Central memory CD4-positive, alpha-beta T cell (primary cell): ENCODE measurements at regions not wholly inside any gene's neighbourhood (a gene's known extent, or its start where the extent isn't known, plus 50 kb on each side); places are given as distances from the start of the nearest gene placed in this dataset.
"Not testable (repeated sequence)": the region's sequence is repeated elsewhere in the genome, so short reads cannot be mapped to it uniquely, and the experiment has no call there.

Source experiments
- DNase-seq: peaks from one replicate; pipeline ENCODE4 v3.0.0; 2022

GRCh38 chr14:36465178-36465577, 54.9 kb downstream of the NKX2-1 start:
- no peak for DNase-seq

DNA sequence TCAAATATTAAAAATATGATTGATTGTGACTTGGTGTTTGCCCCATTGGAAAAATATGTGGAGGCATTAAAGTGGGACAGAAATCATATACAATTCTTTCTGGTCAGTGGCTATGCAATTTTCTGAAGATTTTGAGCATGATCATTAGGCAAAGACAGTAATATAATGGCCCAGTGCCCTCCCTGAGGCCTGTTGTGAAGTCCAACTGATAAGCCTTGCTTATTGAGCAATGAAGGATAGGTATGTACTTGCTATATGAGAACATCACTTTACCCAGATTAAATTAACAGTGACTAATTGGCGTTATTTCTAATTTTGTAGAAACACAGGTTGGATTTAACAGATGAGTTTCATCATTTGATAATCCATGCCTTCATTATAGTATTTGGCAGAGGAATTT, 57.1 kb downstream of the NKX2-1 start:
- no peak for DNase-seq

DNA sequence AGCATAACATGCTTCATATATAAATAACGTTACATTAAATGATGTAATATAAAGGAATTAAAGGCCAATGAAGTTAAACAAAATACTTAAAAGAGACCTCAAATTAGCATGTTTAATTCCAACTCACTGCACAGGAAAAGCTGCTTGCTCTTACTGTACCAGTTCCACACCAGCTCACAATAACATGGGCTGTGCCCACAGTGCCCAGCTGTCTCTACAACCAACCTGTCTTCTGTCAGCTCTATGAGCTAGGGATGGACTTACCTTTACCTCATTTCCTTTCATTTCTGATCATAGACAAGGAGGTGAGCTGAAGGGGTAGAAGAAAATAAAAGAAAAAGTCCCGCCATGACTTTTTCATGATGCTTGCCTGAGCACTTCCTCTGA, 64.8 kb downstream of the NKX2-1 start:
- no peak for DNase-seq

DNA sequence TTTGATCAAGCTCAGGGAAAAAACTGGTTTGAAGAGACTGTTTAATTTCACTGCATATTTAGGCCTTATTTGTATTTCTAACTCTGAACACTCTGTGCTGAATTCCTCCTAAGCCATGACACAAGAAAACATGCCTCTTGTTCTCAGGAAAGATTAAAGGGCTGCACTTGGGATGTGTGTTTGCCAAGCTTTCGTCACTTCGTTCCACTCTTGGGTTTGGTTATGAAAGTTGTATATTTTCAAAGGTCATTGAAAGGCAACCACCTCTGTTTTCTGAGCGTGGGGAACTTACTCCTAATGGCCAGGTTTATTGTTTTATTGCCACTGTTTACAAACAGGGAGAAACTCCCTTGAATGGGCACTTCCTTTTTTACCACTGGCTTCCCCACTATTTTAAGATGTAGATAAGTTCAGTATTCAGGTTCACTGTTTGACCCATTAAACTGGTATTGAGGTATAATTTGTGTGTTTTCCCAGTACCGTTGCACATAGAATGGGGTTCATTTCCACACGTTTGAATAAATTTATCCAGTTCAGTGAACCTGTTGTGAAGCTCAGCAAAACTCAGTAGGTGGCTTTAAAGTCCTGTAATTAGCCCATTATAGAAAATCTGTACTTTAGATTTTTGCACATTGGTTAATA, 65.3 kb downstream of the NKX2-1 start:
- no peak for DNase-seq

DNA sequence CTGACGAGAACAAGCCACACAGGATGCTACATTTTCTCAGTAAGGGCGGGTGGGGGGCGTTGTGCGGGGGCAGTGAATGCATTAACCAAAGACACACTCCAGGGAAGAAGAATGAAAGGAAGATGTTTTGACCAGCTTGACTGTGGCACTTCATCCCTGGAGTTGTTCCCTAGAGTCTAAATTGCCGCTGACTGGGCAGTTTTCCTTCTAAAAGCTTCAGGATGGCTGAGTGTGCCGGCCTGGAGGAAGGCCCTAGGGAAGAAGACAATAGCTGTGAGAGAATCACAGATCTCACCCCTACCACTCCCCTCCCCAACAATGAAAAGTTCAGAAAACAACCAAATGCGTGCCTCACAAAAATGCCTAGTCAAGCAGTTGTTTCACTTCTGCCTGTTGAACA, 67.2 kb downstream of the NKX2-1 start:
- DNase-seq, result no peak

DNA sequence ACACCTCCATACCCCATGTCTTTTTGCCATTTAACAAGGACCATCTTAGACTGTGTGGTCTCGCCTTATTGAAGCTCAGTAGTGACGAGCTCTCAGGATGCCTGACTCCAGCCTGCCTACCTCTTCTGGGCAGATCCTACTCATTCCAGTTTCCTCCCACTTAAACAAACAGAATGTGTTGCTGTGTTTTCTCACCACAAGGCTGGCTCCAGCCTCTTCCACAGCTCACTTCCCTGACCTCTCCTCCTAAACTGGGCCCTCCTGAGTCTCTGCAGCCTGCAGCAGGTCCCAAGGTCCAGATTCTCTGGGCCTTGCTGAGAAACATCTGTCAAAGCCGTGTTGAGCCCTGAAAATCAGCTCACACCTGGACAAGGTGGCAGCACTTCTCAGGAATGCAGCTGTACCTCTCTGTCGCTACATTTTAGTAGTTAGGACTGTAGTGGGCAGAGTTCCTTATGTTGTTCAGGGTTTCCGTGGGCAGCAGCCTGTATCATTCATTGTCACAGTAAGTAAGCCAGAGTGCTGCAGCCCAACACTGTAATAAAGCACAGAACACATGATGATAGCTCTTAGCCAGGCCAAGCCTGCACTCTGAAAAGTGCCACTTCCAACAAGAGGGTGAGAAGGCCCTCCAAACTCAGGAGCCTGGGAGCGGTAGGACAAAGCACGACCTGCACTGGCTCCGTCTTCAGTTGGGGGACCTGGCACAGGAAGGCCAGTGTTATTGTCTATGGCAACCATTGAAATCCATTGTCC, 68.5 kb downstream of the NKX2-1 start:
- DNase-seq, result no peak

DNA sequence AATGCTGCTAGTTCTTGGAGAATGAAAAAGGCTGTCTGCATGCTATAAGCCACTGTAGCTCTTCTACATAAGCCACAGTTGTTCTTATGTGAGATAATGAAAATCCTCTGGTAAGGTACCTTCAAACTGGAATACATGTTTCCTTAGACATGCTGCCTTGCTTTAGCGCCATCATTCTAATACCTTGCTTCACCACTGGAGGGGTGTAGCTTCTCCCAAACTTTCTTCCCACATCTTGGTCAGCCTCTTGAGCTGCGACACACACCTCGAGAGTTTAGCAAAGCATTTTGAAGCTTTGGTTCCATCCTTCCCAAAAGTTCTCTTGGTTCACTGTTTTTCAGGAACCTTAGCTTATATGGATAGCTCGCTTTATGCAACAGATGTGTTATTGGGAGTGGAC, 69.5 kb downstream of the NKX2-1 start:
- DNase-seq, result no peak

DNA sequence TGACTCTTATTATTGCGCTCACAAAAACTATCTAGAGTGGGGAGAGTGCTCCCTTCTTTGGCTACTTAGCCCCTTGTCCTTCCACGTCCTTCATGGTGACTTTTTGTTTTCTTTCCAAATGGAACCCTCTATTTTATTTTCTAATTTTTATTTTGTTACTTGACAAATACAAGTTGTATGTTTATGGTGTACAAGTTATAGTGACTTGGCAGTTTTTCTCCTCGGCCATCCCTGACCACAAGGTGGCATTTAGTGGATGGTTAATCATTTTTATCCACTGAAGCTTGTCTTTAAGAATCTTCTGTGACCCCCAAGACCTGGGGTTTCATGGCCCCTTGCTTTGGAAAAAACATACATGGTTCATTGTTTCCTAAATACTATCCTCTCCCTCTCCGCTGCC, 70.1 kb downstream of the NKX2-1 start:
- DNase-seq, result no peak

DNA sequence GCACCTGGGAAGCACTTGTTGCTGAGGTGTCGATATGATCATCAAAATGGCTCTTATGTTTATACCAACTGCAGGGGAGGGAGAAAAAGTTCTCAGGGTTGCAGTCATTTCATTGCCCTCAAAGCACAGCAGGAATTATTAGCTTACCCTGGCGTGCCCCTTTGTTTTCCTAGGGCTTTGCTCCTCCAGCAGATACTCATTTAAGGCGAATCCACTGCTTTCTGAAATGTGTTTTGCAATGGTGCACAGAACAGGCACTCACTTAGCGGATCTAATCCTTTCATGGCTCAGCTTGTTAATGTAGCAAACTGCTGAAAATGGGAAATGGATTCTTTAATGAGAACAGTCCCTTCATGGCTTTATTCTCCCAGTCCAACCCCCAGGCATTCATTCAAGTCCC, 76.7 kb downstream of the NKX2-1 start:
- DNase-seq, result no peak

DNA sequence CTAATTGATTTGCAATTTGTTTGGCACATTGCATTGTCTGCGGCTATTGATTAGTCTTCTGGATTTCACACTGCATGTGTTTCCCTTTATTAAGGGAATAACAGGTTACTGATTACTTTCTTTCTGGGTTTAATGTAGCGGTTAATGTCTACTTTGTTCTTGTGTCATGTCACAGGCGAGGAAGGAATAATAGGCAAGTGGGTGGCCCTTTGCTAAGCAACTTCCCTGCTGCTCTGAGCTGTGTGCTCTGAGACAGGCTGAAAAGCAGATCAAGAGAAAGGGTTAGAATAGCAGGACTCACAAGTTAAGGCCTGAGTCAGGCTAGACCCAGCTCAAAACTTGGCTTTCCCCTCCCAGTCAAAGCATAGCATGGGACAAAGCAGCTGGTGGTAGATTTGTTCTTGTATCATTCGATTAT, 77.2 kb downstream of the NKX2-1 start:
- DNase-seq, result no peak

DNA sequence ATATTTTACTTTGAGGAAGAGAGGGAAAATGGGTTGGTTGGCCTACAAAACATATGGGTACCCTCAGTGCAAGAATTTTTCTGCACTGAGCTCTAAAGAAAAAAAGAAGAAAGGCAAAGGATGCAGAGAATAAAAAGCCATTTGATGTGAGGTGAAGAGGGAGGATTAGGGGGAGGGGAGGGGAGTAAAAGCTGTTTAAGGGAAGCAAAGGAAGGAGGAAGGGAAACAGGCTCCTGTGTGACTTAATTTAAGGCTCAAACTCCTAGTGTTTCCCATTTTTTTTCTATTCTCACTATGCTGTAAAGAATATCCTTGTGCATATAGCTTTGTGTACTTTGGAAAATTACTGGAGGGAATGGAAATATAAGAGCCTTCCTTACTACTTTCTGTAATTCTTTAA, 78.7 kb downstream of the NKX2-1 start:
- no peak for DNase-seq

DNA sequence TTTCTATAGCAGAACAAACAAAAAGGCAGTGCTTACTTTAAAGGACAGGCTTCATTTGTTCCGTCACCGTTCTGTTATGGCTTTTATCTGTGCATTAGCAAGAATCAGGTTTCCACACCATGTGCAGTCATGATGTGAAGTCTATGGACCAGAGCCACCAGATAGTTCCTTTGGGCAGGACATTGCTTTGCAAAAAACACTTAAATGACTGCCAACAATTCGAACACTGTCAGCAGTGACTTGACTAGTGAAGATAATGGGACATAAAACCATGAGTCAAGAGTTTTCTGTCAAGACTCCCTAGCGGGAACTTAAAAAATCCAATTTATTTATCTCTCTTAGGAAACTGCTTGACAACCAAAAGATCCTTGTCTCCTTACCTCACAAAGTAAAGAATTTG, 80.3 kb downstream of the NKX2-1 start:
- no peak for DNase-seq

DNA sequence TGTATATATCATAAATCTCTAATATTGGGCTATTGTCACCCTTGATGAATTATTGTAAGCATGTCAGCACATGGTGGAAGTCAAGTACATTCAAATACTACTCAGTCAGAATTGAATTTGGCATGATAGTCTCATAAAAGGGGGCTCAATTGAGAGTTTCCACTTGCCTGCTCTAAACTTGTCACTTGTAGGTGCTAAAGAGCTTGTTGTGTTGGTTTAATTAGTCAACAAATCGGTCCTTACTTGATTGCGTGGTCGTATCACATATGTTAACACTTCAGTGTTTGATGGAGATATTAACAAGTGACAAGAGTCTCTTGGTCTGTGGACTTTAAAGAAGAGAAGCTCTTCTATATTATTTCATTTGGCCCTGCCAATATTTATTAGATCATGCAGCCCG, 81.1 kb downstream of the NKX2-1 start:
- no peak for DNase-seq

GRCh38 chr14:36430662-36431084, 89.4 kb downstream of the NKX2-1 start:
- no peak for DNase-seq

DNA sequence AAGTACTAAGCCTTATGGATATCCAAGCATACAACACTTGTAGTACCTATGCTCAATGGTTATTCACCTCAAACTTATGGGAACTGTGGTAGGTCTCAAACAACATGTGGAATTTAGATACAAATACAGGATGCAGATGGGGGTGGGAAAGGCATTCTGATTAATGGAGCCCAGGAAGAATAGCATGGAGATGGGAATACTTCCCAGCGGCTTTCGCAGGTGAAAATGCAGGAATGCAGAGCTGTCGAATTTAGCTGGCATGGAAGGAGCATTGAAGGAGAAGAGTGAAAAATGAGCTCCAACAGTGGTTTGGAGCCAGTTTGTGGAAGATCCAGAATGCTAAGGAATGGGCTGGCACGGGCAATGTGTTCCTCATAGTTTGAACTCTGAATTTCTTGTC, 89.9 kb downstream of the NKX2-1 start:
- no peak for DNase-seq

DNA sequence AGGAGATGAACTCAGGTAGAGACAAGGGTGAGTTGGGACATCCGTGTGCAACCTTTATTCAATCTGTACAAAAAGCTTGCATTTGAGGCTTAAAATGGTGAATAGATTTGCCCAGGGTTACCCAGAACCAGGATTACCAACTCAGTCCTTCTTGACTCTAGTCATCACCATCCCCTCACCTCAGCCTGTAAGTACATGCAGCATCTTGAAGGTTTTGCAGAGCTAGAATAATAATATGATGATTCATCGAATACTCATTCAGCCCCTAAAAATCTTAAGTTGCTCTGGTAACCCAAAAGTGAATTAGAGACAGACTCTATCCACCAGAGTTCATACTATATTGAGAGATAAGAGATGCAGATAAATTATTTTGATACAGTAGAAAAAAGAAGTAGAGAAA, 90.3 kb downstream of the NKX2-1 start:
- DNase-seq, result no peak

- no peak for DNase-seq
These were observed 91.7 kb downstream of the NKX2-1 start for GRCh38 chr14:36428350-36428749.

GRCh38 chr14:36426836-36427235, 93.2 kb downstream of the NKX2-1 start:
- DNase-seq, result no peak

- no peak for DNase-seq
These were observed 93.9 kb downstream of the NKX2-1 start for GRCh38 chr14:36426113-36426512.

- DNase-seq, result no peak
These were observed 95.4 kb downstream of the NKX2-1 start for GRCh38 chr14:36424478-36425102.

DNA sequence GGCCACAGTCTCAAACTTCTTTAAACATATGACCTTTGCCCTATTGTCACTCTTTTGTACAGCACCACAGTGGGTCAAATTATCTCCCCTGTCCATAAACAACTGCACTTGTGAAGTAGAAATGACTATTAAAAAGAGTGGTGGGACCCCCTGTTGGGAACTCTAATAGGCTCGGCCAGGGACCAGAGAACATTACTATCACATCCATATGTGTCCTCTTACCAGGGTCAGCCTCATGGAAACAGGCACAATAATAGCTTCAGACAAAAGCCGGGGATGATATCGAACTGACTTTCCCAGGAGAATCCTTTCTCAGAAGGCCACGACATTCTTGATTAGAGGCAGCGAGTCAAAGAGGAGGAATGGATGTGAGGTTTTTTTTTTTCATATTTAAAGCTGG, 96.6 kb downstream of the NKX2-1 start:
- DNase-seq, result no peak

GRCh38 chr14:36420149-36420687, 99.8 kb upstream of the MBIP start:
- DNase-seq, result no peak

DNA sequence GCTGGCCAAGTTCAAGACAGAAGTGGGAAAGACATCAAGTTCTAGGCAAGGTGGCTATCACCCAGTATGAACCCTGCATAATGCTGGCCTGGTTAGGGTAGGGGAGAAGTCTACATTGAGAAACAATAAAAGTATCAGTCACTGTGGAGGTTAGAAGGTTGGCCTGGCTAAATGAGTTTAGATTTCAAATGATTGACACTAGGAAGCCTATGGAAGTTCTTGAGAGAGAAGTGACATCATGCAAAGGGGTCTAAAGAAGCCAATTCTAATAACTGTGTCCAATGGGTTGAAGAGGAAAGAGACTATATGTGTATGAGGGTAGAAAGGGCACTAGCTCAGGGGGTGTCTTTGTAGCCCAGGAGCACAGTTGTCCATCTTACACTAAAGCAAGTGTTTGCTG, 98.5 kb upstream of the MBIP start:
- DNase-seq, result no peak

- DNase-seq, result not testable (repeated sequence)
These were observed 91.5 kb upstream of the MBIP start for GRCh38 chr14:36411951-36412350.
